ENCODE measurements at regions not wholly inside any gene's neighbourhood (a gene's known extent, or its start where the extent isn't known, plus 50 kb on each side); places are given as distances from the start of the nearest gene placed in this dataset.

GRCh38 chrY:17202395-17202794, 677.6 kb downstream of the CDY2B start:
- no peak overlapping the region for H3K27ac ChIP-seq
- H3K9me3 ChIP-seq = no peaks in the 10 kb centered on the region
- no peaks in the 10 kb centered on the region for H3K36me3 ChIP-seq
- no peak for DNase-seq
- H3K4me3 ChIP-seq = no peak overlapping the region
- WGBS, 5 donors = 60 to 78% (median 75%) methylated on average over 3 of the region's 3 CpGs; no CpG with 5 or more reads in 2 of the 5 donors
- intact Hi-C loops (cut with DNase I; ENCODE audit: low total_unique reads) = no loop called here
- H3K27me3 ChIP-seq = no peaks in the 10 kb centered on the region
- no peaks in the 10 kb centered on the region for H3K4me1 ChIP-seq
- no peak for TF ChIP-seq EP300 (IDR thresholded peaks at IDR 0.05)
- TF ChIP-seq POLR2AphosphoS5 (IDR thresholded peaks at IDR 0.05) = no peak
- TF ChIP-seq POLR2A (IDR thresholded peaks at IDR 0.05) = no peak
- TF ChIP-seq CTCF (IDR thresholded peaks at IDR 0.05) = no peak

GRCh38 chrY:17184299-17184698, 695.7 kb downstream of the CDY2B start:
- H3K4me1 ChIP-seq = no peaks in the 10 kb centered on the region
- intact Hi-C loops (cut with DNase I; ENCODE audit: low total_unique reads) = no loop called here
- no peak for DNase-seq
- H3K36me3 ChIP-seq = no peaks in the 10 kb centered on the region
- no peaks in the 10 kb centered on the region for H3K27me3 ChIP-seq
- no peaks in the 10 kb centered on the region for H3K9me3 ChIP-seq
- H3K4me3 ChIP-seq = no peak overlapping the region
- no peak overlapping the region for H3K27ac ChIP-seq
- TF ChIP-seq POLR2A (IDR thresholded peaks at IDR 0.05) (no peak), POLR2AphosphoS5 (IDR thresholded peaks at IDR 0.05) (no peak), CTCF (IDR thresholded peaks at IDR 0.05) (no peak), EP300 (IDR thresholded peaks at IDR 0.05) (no peak)

- WGBS, 5 donors = 75 to 86% (median 79%) methylated on average over 3 of the region's 3 CpGs; no CpG with 5 or more reads in 2 of the 5 donors
- H3K27me3 ChIP-seq = no peaks in the 10 kb centered on the region
- no peaks in the 10 kb centered on the region for H3K9me3 ChIP-seq
- H3K27ac ChIP-seq = no peak overlapping the region
- H3K4me3 ChIP-seq = no peak overlapping the region
- TF ChIP-seq POLR2A (IDR thresholded peaks at IDR 0.05) (no peak), EP300 (IDR thresholded peaks at IDR 0.05) (no peak), POLR2AphosphoS5 (IDR thresholded peaks at IDR 0.05) (no peak), CTCF (IDR thresholded peaks at IDR 0.05) (no peak)
- intact Hi-C loops (cut with DNase I; ENCODE audit: low total_unique reads) = no loop called here
- DNase-seq = no peak
- H3K4me1 ChIP-seq = no peaks in the 10 kb centered on the region
- H3K36me3 ChIP-seq = no peaks in the 10 kb centered on the region
These were observed 713.1 kb downstream of the CDY2B start for GRCh38 chrY:17166881-17167280.

GRCh38 chrY:17122166-17122565, 757.9 kb downstream of the CDY2B start:
- Histone ChIP-seq H3K9me3 (no peaks in the 10 kb centered on the region), H3K36me3 (no peaks in the 10 kb centered on the region), H3K4me1 (no peaks in the 10 kb centered on the region), H3K27me3 (no peaks in the 10 kb centered on the region), H3K4me3 (no peak overlapping the region), H3K27ac (no peak overlapping the region)
- intact Hi-C loops (cut with DNase I; ENCODE audit: low total_unique reads) = no loop called here
- no peak for TF ChIP-seq CTCF (IDR thresholded peaks at IDR 0.05)
- no peak for TF ChIP-seq EP300 (IDR thresholded peaks at IDR 0.05)
- TF ChIP-seq POLR2AphosphoS5 (IDR thresholded peaks at IDR 0.05) = no peak
- no peak for TF ChIP-seq POLR2A (IDR thresholded peaks at IDR 0.05)
- DNase-seq = no peak
- 60 to 79% (median 77%) methylated on average over 2 of the region's 2 CpGs; no CpG with 5 or more reads in 2 of the 5 donors for WGBS, 5 donors
